K562 (cell line): ENCODE measurements at regions not wholly inside any gene's neighbourhood (a gene's known extent, or its start where the extent isn't known, plus 50 kb on each side); places are given as distances from the start of the nearest gene placed in this dataset.

Experiments used
- ATAC-seq: fragments of 200-7000 bp; cut with Tn5 transposase; 3 replicates; pipeline ENCODE4 v1.9.1; 2020; ENCODE audit warnings: moderate library complexity
- BruUV-seq: library from RNA; stranded (reverse); fragments of 400-500 nt; replicated peaks from 2 replicates; lab custom pipeline; 2021; lab: Mats Ljungman, UMichigan
- CTCF ChIA-PET: fragments of 300-600 bp; formaldehyde crosslinking; extraction: SDS; loops from one replicate; lab custom pipeline; 2021; ENCODE audit warnings: low intra/inter-chr PET ratio; lab: Yijun Ruan, JAX
- POLR2A ChIA-PET: fragments of 300-600, 350-650 bp; sonication (Branson Sonifier 250); formaldehyde crosslinking; extraction: SDS; loops from one replicate; lab custom pipeline; 2021; ENCODE audit warnings: antibody characterized with exemption, inconsistent platforms; lab: Yijun Ruan, JAX
- DNase-seq, 4 experiments: peaks; one replicate each; pipeline versions ENCODE4 v3.0.0 to v3.0.0-alpha.2; 2011 to 2018; ENCODE audit warnings: low spot score in 3 of 4, mixed read lengths in 3 of 4; ENCODE audit errors: extremely low read depth in 1 of 4
- FAIRE-seq: peaks from 2 replicates; lab custom pipeline; 2011; peaks lifted over from hg19 to GRCh38; lab: Jason Lieb, UNC
- H2AFZ ChIP-seq: 2 replicates; pipeline ENCODE4 v1.6.0; 2011; ENCODE audit warnings: low read depth, low read length, control low read depth, inconsistent platforms
- H3K27ac ChIP-seq: fragments of 200-600 bp; 3 replicates; pipeline ENCODE4 v1.8.0; 2011; ENCODE audit warnings: low read depth, mild to moderate bottlenecking, control low read depth, inconsistent platforms, low read length, moderate library complexity, mixed read lengths; ENCODE audit errors: extremely low read depth
- H3K27me3 ChIP-seq, 2 experiments: fragments of 300-600 bp in 1 of 2; 2 replicates in 1 of 2; 3 replicates in 1 of 2; pipeline versions ENCODE4 v1.6.0 to v1.8.0; 2011; ENCODE audit warnings: inconsistent platforms in 2 of 2, low read length in 2 of 2, mild to moderate bottlenecking in 1 of 2, mixed read lengths in 1 of 2, moderate library complexity in 1 of 2; ENCODE audit not compliant: control insufficient read depth in 2 of 2, insufficient read depth in 2 of 2
- H3K36me3 ChIP-seq: fragments of 300-600 bp; 3 replicates; pipeline ENCODE4 v1.8.0; 2011; ENCODE audit warnings: mild to moderate bottlenecking, low read length, inconsistent platforms; ENCODE audit not compliant: control insufficient read depth, insufficient read depth
- H3K4me1 ChIP-seq, 2 experiments: fragments of 200-600 bp in 1 of 2; replicated peaks in 1 of 2; 2 replicates in 1 of 2; 3 replicates in 1 of 2; pipeline versions ENCODE4 v1.5.1 to v1.8.0; 2011; ENCODE audit warnings: inconsistent platforms in 2 of 2, low read length in 2 of 2, mild to moderate bottlenecking in 1 of 2, mixed read lengths in 1 of 2, moderate library complexity in 1 of 2; ENCODE audit not compliant: control insufficient read depth in 2 of 2, insufficient read depth in 2 of 2
- H3K4me2 ChIP-seq: 2 replicates; pipeline ENCODE4 v1.6.1; 2011; ENCODE audit warnings: low read length, control low read depth, inconsistent platforms, mixed read lengths; ENCODE audit not compliant: insufficient read depth
- H3K4me3 ChIP-seq: fragments of 200-600 bp; sonication (generic), shearing (Covaris generic); 2 replicates; pipeline ENCODE4 v1.5.1; 2016; ENCODE audit warnings: control low read depth, inconsistent platforms
- H3K79me2 ChIP-seq: fragments of 200-600 bp; 3 replicates; pipeline ENCODE4 v1.8.0; 2011; ENCODE audit warnings: low read length, inconsistent platforms; ENCODE audit not compliant: control insufficient read depth, insufficient read depth
- H3K9ac ChIP-seq, 2 experiments: 2 replicates each; pipeline versions ENCODE4 v1.6.0 to v1.6.1; 2011; ENCODE audit warnings: low read depth in 2 of 2, low read length in 2 of 2, control low read depth in 1 of 2, inconsistent platforms in 1 of 2, mild to moderate bottlenecking in 1 of 2, mixed read lengths in 1 of 2; ENCODE audit not compliant: insufficient read depth in 1 of 2
- H3K9me1 ChIP-seq: one replicate; pipeline ENCODE4 v1.6.0; 2011; ENCODE audit warnings: inconsistent platforms, mild to moderate bottlenecking, low read length, moderate library complexity; ENCODE audit not compliant: control insufficient read depth, insufficient read depth
- H3K9me3 ChIP-seq: replicated peaks from 2 replicates; pipeline ENCODE4 v1.5.1; 2011; ENCODE audit warnings: low read depth, low read length, inconsistent platforms; ENCODE audit not compliant: control insufficient read depth, insufficient read depth
- H4K20me1 ChIP-seq: replicated peaks from 2 replicates; pipeline ENCODE4 v1.6.1; 2011; ENCODE audit warnings: low read length, inconsistent platforms, mixed read lengths; ENCODE audit not compliant: control insufficient read depth, insufficient read depth
- E2F3 ChIP-seq: fragments of 250-450 bp; sonication (Bioruptor Pico); IDR thresholded peaks from 2 replicates; pipeline ENCODE4 v1.4.0; 2020; ENCODE audit warnings: mild to moderate bottlenecking
- FOSL1 ChIP-seq: fragments of 200-800 bp; sonication (Bioruptor generic); conservative IDR thresholded peaks from 2 replicates; pipeline ENCODE4 v1.6.1; 2016; ENCODE audit warnings: missing genetic modification characterization, missing compliant biosample characterization
- HMBOX1 ChIP-seq: sonication (generic); IDR thresholded peaks from 2 replicates; pipeline ENCODE4 v1.6.1; 2016
- HMGXB4 ChIP-seq: sonication (generic); formaldehyde crosslinking; IDR thresholded peaks from 2 replicates; pipeline ENCODE4 v1.8.1; 2023; ENCODE audit warnings: mild to moderate bottlenecking, missing genetic modification reagents
- LARP7 ChIP-seq: fragments of 450-650 bp; IDR thresholded peaks from 2 replicates; pipeline ENCODE4 v1.6.1; 2016
- NR2F6 ChIP-seq: fragments of 450-650 bp; formaldehyde crosslinking; IDR thresholded peaks from 2 replicates; pipeline ENCODE4 v1.4.0; 2020; ENCODE audit warnings: mild to moderate bottlenecking
- SMAD3 ChIP-seq: fragments of 450-650 bp; formaldehyde crosslinking; conservative IDR thresholded peaks from 2 replicates; pipeline ENCODE4 v1.4.0; 2020; ENCODE audit warnings: mild to moderate bottlenecking
- SNRNP70 ChIP-seq: fragments of 200-400 bp; formaldehyde crosslinking; optimal IDR thresholded peaks from 2 replicates; pipeline ENCODE3; 2017; ENCODE audit warnings: low read depth, low read length
- STAG1 ChIP-seq: sonication (generic); formaldehyde crosslinking; IDR thresholded peaks from 2 replicates; pipeline ENCODE4 v1.5.0; 2020; ENCODE audit warnings: missing genetic modification reagents, borderline replicate concordance
- TAF7 ChIP-seq: fragments of 450-650 bp; IDR thresholded peaks from 2 replicates; pipeline ENCODE4 v1.6.1; 2016; ENCODE audit warnings: missing genetic modification characterization, missing compliant biosample characterization
- U2AF2 ChIP-seq: fragments of 200-400 bp; formaldehyde crosslinking; optimal IDR thresholded peaks from 2 replicates; pipeline ENCODE3; 2017; ENCODE audit warnings: low read depth, mild to moderate bottlenecking, low read length
- ZNF121 ChIP-seq: sonication (generic); formaldehyde crosslinking; conservative IDR thresholded peaks from 2 replicates; pipeline ENCODE4 v1.8.0; 2022; ENCODE audit warnings: missing genetic modification reagents
- ZNF23 ChIP-seq: fragments of 250-450 bp; sonication (Bioruptor Pico); IDR thresholded peaks from 2 replicates; pipeline ENCODE4 v1.4.0; 2020; ENCODE audit warnings: mild to moderate bottlenecking
- in situ Hi-C: fragments of 300-500 bp; cut with MboI; formaldehyde crosslinking; loops from 4 replicates; pipeline ENCODE4 v1.15.0; 2018; ENCODE audit warnings: inconsistent platforms, mixed read lengths
- intact Hi-C: fragments of 100-400 bp; cut with micrococcal nuclease; formaldehyde crosslinking; loops from 2 replicates; pipeline ENCODE4 v1.14.2; 2022

- DNase-seq, result no peak
- no peak overlapping the region for H2AFZ ChIP-seq
- ATAC-seq, result no peak
- H3K9me3 ChIP-seq, result no peaks in the 10 kb centered on the region
- no peak overlapping the region for H3K4me2 ChIP-seq
- H3K79me2 ChIP-seq, result no peaks in the 10 kb centered on the region
- H3K27me3 ChIP-seq, result no peaks in the 10 kb centered on the region
- H3K4me3 ChIP-seq, result no peak overlapping the region
- H3K4me1 ChIP-seq, result no peaks in the 10 kb centered on the region
- H3K9ac ChIP-seq, result no peak overlapping the region
- CTCF ChIA-PET, result no interaction called here
- TF ChIP-seq TAF7 (tag) (no peak), E2F3 (CRISPR knock-in tag) (no peak), ZNF23 (no peak), STAG1 (CRISPR knock-in tag) (no peak), HMBOX1 (no peak), SNRNP70 (no peak), FOSL1 (no peak), HMGXB4 (CRISPR knock-in tag) (no peak), NR2F6 (CRISPR knock-in tag) (no peak), ZNF121 (CRISPR knock-in tag) (no peak), SMAD3 (CRISPR knock-in tag) (no peak), LARP7 (no peak), U2AF2 (no peak)
- no TSS peak for BruUV-seq
- POLR2A ChIA-PET, result no interaction called here
- FAIRE-seq, result no peak
- no peaks in the 10 kb centered on the region for H3K9me1 ChIP-seq
- H3K36me3 ChIP-seq, result no peaks in the 10 kb centered on the region
- no peaks in the 10 kb centered on the region for H4K20me1 ChIP-seq
- H3K27ac ChIP-seq, result no peak overlapping the region
- in situ Hi-C loops (no loop called here), intact Hi-C loops (no loop called here)
Observed at GRCh38 chr3:154602241-154602640, 172.3 kb upstream of the GPR149 start.
